GM18498 (cell line): ENCODE measurements at regions not wholly inside any gene's neighbourhood (a gene's known extent, or its start where the extent isn't known, plus 50 kb on each side); places are given as distances from the start of the nearest gene placed in this dataset.

ENCODE experiments used
- ATAC-seq: cut with Tn5 transposase; IDR thresholded peaks from one replicate; pipeline ENCODE4 v1.9.1; 2021; ENCODE audit warnings: mild to moderate bottlenecking, moderate library complexity; ENCODE audit not compliant: unreplicated experiment

- no peak for ATAC-seq
Measured at GRCh38 chr6:122042380-122042779, 357.1 kb upstream of the HSF2 start.

DNA sequence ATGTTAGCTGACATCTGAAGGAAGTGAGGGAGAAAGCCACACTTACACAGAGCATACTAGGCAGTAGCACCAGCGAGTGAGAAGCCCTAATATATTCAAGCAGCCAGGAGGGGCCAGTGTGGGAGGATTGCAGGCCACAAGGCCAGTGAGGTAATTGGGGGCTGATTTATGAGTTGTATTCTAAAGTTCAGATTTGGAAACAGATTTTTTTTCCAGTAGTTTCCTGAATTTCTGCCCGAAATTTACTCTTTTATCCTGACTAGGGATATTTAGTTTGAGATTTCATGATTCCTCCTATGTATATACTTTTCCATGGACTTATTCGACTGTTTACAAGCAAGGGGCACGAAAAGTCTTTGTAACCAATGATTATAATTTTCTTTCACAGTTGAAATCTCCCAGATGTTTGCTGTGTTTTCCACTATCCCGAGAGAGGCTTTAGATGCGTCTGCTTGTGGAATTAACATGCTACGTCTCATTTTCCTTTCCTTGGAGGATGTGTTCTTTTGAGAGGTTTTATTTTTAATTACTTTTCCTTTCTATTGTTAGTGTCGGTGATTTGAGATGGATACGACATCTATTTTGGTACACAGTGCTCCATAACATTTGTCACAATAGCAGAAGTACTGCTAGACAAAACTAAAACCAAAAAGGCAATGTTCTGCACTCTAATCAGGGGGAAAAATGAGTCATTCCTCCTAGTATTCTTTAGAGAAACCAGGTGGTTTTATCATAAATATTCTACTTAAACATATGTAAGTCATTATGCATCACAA is 356.3 kb upstream of the HSF2 start:
- no peak for ATAC-seq

DNA sequence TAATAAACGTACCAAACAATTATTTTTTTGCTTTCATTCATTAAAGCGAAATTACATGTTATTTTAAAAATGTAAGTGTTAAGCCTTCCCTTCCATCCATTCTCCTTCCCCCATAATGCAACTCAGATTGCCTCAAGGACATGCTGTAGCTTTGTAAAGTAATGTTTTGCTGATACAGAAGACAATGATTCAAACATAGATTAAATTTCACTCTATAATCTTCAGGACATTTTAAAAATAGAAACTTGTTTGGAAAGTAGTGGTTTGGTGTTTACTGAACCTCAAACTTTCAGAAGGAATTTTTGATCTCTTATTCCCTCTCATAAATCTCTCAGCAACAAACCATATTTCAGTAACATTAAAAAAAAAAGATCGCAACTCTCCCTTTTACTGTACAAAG is 350.9 kb upstream of the HSF2 start:
- ATAC-seq: no peak

- ATAC-seq: no peak
Measured at GRCh38 chr6:122049341-122049740, 350.1 kb upstream of the HSF2 start.

DNA sequence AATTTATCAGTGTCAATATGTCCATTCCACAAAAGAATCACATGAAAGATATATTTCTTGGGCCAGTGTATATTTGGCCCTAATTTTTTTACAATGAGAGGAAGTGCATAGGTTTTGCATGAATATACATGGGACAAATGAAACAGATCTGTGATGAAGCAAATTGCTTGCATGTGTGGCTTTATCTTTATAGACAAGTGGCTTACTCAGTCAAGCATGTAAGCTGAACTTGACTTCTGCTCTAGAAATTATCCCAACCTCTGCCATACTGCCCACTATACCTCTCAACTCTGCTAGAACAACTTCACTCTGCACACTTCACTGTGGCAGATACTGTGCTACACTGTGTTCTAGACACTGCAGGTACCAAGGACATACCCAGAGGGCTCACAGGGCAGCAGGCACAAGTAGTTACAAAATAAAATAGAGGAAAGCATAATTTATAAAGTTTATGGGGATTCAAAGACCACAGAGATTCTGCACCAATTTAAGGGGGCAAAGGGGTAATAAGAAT is 349.2 kb upstream of the HSF2 start:
- no peak for ATAC-seq

DNA sequence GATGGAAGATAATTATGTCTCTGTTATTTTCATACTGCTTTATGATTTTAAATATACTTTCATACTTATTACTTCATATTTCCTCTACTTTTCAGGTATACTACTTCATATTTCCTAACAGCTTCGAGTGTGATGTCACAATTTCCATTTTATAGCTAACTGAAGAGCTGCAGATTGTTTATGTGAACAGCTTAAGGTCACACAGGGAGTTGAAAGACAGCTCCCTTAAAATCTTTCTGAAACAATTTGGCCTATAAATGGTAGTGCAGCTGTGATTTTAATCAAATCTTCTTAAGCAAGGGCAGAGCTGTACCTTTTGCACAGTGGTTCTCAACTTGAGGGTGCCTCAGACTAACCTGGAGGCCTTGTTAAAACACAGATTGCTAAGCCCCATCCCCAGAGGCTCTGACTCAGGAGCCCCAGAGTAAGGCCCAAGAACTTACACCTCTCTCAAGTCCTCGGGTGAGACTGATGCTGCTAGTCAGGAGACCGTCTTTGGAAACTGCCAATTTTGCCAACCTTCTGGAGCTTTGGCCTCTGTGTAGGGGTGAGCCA is 347.0 kb upstream of the HSF2 start:
- ATAC-seq: no peak

DNA sequence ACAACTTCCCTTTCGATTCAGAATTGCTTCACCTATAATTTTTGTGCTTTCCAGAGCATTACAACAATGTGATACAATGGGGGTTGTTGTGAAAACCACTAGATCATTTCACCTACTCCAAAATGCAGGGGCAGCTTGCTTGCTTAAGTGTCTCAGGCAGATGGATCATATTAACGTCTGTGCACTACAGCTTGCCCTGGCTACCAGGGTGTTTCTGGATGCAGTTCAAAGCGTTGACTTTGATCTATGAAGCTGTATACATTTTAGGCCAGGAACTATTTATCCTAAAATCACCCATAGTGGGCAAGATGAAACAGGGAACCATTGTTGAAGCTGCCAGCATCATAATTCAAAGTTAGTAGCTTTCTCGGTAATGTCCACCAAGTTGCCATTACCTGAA is 339.5 kb upstream of the HSF2 start:
- ATAC-seq: no peak

- no peak for ATAC-seq
Measured at GRCh38 chr6:122061855-122062254, 337.6 kb upstream of the HSF2 start.

- ATAC-seq: no peak
Measured at GRCh38 chr6:122063076-122063475, 336.4 kb upstream of the HSF2 start.

GRCh38 chr6:122063761-122064160 is 335.7 kb upstream of the HSF2 start:
- no peak for ATAC-seq

- ATAC-seq: no peak
Measured at GRCh38 chr6:122066200-122066599, 333.3 kb upstream of the HSF2 start.

- no peak for ATAC-seq
Measured at GRCh38 chr6:122068291-122068769, 331.1 kb upstream of the HSF2 start.

DNA sequence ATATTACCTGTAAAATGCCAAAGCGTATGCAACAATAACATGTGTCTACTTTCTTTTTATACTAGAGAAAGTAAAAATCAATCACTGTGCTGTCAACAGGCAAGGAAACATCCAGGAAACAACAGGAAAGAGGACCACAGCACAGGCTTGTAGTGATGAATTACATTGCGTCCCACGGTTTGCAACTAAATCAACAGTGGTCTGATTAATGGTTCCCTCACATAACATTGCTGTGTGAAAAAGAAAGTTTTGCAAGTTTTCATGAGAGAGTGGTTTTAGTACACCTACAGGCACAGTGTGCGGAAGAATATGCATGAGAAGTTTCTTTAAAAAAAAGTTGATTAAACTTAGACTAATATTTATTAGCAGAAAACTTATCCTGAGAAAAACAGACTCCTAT is 329.5 kb upstream of the HSF2 start:
- no peak for ATAC-seq

GRCh38 chr6:122072014-122072647 is 327.3 kb upstream of the HSF2 start:
- ATAC-seq: no peak

DNA sequence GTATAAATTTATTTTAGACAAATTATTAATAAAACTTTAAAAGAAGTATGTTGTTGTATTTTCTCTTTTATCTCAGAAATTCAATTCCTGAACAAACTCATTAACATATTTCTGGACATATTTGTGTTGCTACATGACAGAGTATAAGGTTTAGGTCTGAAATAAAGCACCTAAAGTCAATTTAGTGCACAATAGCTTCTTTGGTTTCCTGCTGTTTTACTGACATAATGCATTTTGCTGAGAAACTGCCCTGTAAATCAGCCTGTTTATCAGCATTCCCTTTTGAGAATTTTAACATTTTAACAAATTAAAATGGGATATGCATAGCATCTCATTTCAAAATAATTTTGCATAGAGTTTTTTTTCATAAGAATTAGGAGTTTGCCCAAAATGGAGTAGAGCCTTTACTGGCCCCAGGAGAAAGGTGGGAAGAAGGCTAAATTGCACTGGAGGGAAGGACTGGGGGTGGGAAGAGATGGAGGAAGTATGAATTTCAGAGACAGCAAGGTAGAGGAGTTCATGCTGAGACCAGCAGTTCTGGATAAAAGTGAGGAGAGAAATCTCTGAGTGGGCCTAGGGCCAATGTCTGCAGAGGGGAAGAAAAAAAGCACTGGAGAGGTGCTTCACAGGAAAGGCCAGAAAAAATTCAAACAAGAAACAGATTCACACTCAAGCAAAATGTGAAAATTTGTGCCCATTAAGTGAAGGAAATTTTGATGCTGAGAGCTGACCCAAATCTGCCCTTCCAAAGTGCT is 324.2 kb upstream of the HSF2 start:
- ATAC-seq: no peak

- no peak for ATAC-seq
Measured at GRCh38 chr6:122075917-122076316, 323.5 kb upstream of the HSF2 start.

DNA sequence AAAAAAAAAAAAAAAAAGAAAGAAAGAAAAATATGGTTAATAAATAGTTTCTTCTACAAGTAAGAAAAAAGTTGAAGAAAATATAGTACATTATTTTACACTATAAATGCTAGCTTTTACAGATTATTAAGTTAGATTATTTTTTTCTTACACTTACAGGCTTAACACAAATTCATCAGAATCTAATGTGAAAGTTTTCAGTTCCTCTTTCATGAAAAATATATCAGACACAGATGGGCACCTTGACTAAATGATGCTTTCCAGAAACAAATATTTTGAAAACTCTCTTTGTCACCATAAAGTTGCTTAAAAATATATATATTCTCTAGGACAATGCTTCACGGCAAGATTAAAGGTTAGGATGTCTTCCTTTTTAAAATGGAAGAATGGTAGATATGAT is 321.8 kb upstream of the HSF2 start:
- ATAC-seq: peak; percentile 64

DNA sequence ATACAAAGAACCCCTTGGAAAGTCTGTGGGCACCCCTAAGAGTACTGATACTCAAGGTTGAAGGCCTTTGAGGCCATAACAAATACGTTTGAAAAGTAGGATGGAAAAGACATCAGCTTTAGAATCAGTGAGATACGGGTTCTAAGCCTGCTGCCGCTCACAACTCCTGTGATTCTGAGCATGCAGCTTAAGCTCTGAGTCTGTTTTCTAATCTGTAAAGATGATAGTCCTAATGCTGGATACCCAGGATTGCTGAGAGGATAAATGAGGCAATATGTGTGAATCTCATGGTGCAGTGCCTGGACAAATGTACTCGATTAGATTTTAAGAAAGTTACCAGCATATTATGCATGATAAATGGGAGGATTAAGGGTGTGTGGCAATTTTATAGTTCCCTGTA is 321.0 kb upstream of the HSF2 start:
- ATAC-seq: no peak

- no peak for ATAC-seq
Measured at GRCh38 chr6:122079916-122080315, 319.5 kb upstream of the HSF2 start.

- no peak for ATAC-seq
Measured at GRCh38 chr6:122081921-122082320, 317.5 kb upstream of the HSF2 start.

DNA sequence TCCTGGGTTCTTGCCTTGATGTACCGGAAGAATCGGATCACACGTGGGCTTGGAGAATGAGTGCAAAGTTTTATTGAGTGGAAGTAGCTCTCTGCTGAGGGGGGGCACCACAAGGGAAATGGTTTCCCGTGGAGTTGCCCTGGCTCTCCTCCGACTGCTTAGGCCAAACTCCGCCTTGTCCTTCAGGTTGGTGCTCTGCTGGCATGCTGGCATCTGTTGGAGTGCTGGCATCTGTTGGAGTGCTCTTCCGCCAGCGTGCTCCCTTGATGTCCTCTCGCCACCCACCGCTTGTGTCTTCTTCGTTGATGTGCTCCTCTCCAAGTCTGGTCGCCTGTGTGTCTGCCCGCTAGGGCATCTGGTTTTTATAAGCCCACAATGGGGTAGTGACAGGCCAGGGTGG is 317.1 kb upstream of the HSF2 start:
- no peak for ATAC-seq
